CD14-positive monocyte (primary cell): ENCODE measurements at regions not wholly inside any gene's neighbourhood (a gene's known extent, or its start where the extent isn't known, plus 50 kb on each side); places are given as distances from the start of the nearest gene placed in this dataset.

ENCODE experiments used
- DNase-seq, 3 donors: peaks; one replicate each; pipeline ENCODE4 v3.0.0-alpha.2; 2011 to 2022
- H2AFZ ChIP-seq: 2 replicates; pipeline ENCODE4 v1.6.0; 2012; ENCODE audit warnings: mild to moderate bottlenecking, low read depth, low read length, inconsistent platforms; ENCODE audit not compliant: insufficient read depth, poor library complexity, severe bottlenecking
- H3K27ac ChIP-seq, 2 donors: 1 replicate in 1 of 2; 2 replicates in 1 of 2; pipeline ENCODE4 v1.5.1; 2012 to 2013; ENCODE audit warnings: low read length in 2 of 2, control low read depth in 1 of 2, inconsistent platforms in 1 of 2, low read depth in 1 of 2, mild to moderate bottlenecking in 1 of 2
- H3K27me3 ChIP-seq, 2 donors: one replicate each; pipeline versions ENCODE4 v1.6.0 to v1.6.1; 2011 to 2013; ENCODE audit warnings: low read length in 2 of 2; ENCODE audit not compliant: control insufficient read depth in 2 of 2, insufficient read depth in 2 of 2
- H3K36me3 ChIP-seq, 2 donors: replicated peaks in 1 of 2; 1 replicate in 1 of 2; 2 replicates in 1 of 2; pipeline versions ENCODE4 v1.5.1 to v1.6.1; 2012 to 2013; ENCODE audit warnings: low read length in 2 of 2, control low read depth in 1 of 2, inconsistent platforms in 1 of 2, mild to moderate bottlenecking in 1 of 2; ENCODE audit not compliant: insufficient read depth in 2 of 2, control insufficient read depth in 1 of 2
- H3K4me1 ChIP-seq, 2 donors: 1 replicate in 1 of 2; 2 replicates in 1 of 2; pipeline versions ENCODE4 v1.5.1 to v1.6.1; 2012 to 2013; ENCODE audit warnings: low read length in 2 of 2, control low read depth in 1 of 2, inconsistent platforms in 1 of 2, mild to moderate bottlenecking in 1 of 2, moderate library complexity in 1 of 2; ENCODE audit not compliant: insufficient read depth in 2 of 2, control insufficient read depth in 1 of 2
- H3K4me2 ChIP-seq: replicated peaks from 2 replicates; pipeline ENCODE3; 2012; ENCODE audit warnings: low read length, moderate library complexity, mild to moderate bottlenecking; ENCODE audit not compliant: poor library complexity, severe bottlenecking; ENCODE audit errors: extremely low read depth
- H3K4me3 ChIP-seq, 3 experiments: fragments of 200-600 bp in 1 of 3; sonication (generic) in 1 of 3; replicated peaks in 1 of 3; 1 replicate in 2 of 3; 2 replicates in 1 of 3; pipeline ENCODE4 v1.5.1; 2011 to 2013; ENCODE audit warnings: low read length in 3 of 3, mild to moderate bottlenecking in 3 of 3, control low read depth in 2 of 3, low read depth in 2 of 3, inconsistent platforms in 1 of 3, moderate library complexity in 1 of 3
- H3K79me2 ChIP-seq: 2 replicates; pipeline ENCODE4 v1.6.0; 2012; ENCODE audit warnings: mild to moderate bottlenecking, control low read depth, inconsistent platforms, low read length, moderate library complexity; ENCODE audit not compliant: insufficient read depth
- H3K9ac ChIP-seq: 2 replicates; pipeline ENCODE4 v1.6.0; 2017; ENCODE audit warnings: low read length, mild to moderate bottlenecking; ENCODE audit not compliant: insufficient read depth, poor library complexity, severe bottlenecking
- H3K9me3 ChIP-seq, 2 donors: replicated peaks in 1 of 2; 1 replicate in 1 of 2; 2 replicates in 1 of 2; pipeline versions ENCODE4 v1.5.1 to v1.6.1; 2012 to 2013; ENCODE audit warnings: low read length in 2 of 2, control low read depth in 1 of 2; ENCODE audit not compliant: control insufficient read depth in 1 of 2, insufficient read depth in 1 of 2
- H4K20me1 ChIP-seq: 2 replicates; pipeline ENCODE4 v1.6.0; 2012; ENCODE audit warnings: mild to moderate bottlenecking, low read length, control low read depth, moderate library complexity; ENCODE audit not compliant: insufficient read depth
- H3K27ac Mint-ChIP-seq, 7 donors: one replicate each; pipeline ENCODE4 v1.8.0; 2020; ENCODE audit warnings: mild to moderate bottlenecking in 7 of 7, mixed read lengths in 7 of 7, moderate library complexity in 6 of 7, inconsistent platforms in 2 of 7
- H3K27me3 Mint-ChIP-seq, 3 donors: one replicate each; pipeline ENCODE4 v1.8.0; 2021 to 2022; ENCODE audit warnings: low read depth in 3 of 3, mild to moderate bottlenecking in 3 of 3, mixed read lengths in 3 of 3, moderate library complexity in 3 of 3, inconsistent platforms in 1 of 3
- H3K36me3 Mint-ChIP-seq, 2 donors: one replicate each; pipeline ENCODE4 v1.8.0; 2020; ENCODE audit warnings: mixed read lengths in 2 of 2, inconsistent platforms in 1 of 2, mild to moderate bottlenecking in 1 of 2
- H3K4me1 Mint-ChIP-seq: one replicate; pipeline ENCODE4 v1.8.0; 2020; ENCODE audit warnings: mild to moderate bottlenecking, mixed read lengths
- H3K4me3 Mint-ChIP-seq, 2 donors: one replicate each; pipeline ENCODE4 v1.8.0; 2020; ENCODE audit warnings: mild to moderate bottlenecking in 2 of 2, mixed read lengths in 2 of 2, moderate library complexity in 1 of 2
- H3K9me3 Mint-ChIP-seq, 7 donors: one replicate each; pipeline ENCODE4 v1.8.0; 2020 to 2022; ENCODE audit warnings: mixed read lengths in 7 of 7, mild to moderate bottlenecking in 6 of 7, moderate library complexity in 6 of 7, inconsistent platforms in 2 of 7
- WGBS: methylation state at CpG from one replicate; pipeline ENCODE4 v1.1.5; 2013; ENCODE audit warnings: missing lambda C conversion rate; ENCODE audit not compliant: insufficient coverage; 5-methylcytosine and 5-hydroxymethylcytosine counted together
- intact Hi-C, 2 donors: fragments of 100-400 bp; cut with micrococcal nuclease; formaldehyde crosslinking; loops; one replicate each; pipeline versions ENCODE4 v1.15.0 to v1.15.1; 2023
- TF ChIP-seq, protein P1 (sequence below): fragments of 200-600 bp; IDR thresholded peaks from one replicate; pipeline ENCODE4 v1.8.0; 2022; ENCODE audit warnings: antibody characterized with exemption, mild to moderate bottlenecking

DNA sequence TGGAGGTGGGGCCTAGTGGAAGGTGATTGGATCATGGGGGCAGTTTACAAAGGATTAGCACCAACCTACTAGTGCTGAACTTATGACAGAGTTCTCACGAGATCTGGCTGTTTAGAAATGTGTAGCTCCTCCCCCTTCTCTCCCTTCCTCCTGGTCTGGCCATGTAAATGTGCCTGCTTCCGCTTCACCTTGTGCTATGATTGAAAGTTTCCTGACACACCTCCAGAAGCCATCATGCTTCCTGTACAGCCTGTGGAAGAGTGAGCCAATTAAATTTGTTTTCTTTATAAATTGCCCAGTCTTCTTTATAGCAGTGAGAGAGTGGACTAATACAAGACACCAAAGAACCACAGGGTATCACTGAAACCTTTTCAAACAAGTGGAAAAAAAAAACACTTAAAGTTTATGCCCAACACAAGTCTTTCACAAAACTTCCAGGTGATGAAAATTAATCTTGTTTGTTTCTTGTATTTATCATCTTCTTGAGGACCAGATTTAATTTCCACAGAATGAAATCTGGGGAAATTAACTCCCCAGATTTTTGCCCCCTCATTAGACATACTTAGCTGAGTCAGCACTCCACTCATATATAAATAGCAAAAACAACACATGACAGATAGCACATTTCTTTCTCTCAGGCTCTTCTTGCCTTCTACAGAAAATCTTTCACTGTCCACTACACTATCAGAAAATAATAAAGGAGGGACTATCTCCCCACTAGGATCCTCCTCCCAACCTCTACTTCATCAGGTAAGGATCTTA, 847.2 kb downstream of the TUSC7 start:
- no peak overlapping the region for H3K9ac ChIP-seq
- H3K4me2 ChIP-seq = no peak overlapping the region
- H3K4me1 Mint-ChIP-seq = peaks cover 13% of the 10 kb centered on the region
- H3K36me3 Mint-ChIP-seq = no peaks in the 10 kb centered on the region
- no peak overlapping the region for H2AFZ ChIP-seq
- H3K4me3 ChIP-seq = no peak overlapping the region
- no peaks in the 10 kb centered on the region for H3K79me2 ChIP-seq
- H3K27ac ChIP-seq = no peak overlapping the region
- no peaks in the 10 kb centered on the region for H3K9me3 ChIP-seq
- intact Hi-C loops = no loop called here
- H3K27me3 ChIP-seq = no peaks in the 10 kb centered on the region
- H3K4me1 ChIP-seq = peaks cover 3 to 9% of the 10 kb centered on the region in 2 donors
- WGBS = no CpG with 5 or more reads among the region's 2 CpGs
- H3K9me3 Mint-ChIP-seq = peaks cover 0 to 5% (median 3%) of the 10 kb centered on the region in 7 donors
- H4K20me1 ChIP-seq = no peaks in the 10 kb centered on the region
- H3K27ac Mint-ChIP-seq = no peak overlapping the region
- H3K4me3 Mint-ChIP-seq = no peak overlapping the region
- no peak for DNase-seq
- TF ChIP-seq, protein P1, sequence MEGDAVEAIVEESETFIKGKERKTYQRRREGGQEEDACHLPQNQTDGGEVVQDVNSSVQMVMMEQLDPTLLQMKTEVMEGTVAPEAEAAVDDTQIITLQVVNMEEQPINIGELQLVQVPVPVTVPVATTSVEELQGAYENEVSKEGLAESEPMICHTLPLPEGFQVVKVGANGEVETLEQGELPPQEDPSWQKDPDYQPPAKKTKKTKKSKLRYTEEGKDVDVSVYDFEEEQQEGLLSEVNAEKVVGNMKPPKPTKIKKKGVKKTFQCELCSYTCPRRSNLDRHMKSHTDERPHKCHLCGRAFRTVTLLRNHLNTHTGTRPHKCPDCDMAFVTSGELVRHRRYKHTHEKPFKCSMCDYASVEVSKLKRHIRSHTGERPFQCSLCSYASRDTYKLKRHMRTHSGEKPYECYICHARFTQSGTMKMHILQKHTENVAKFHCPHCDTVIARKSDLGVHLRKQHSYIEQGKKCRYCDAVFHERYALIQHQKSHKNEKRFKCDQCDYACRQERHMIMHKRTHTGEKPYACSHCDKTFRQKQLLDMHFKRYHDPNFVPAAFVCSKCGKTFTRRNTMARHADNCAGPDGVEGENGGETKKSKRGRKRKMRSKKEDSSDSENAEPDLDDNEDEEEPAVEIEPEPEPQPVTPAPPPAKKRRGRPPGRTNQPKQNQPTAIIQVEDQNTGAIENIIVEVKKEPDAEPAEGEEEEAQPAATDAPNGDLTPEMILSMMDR = no peak
- peaks cover 0 to 4% (median 2%) of the 10 kb centered on the region in 3 donors for H3K27me3 Mint-ChIP-seq
- no peaks in the 10 kb centered on the region for H3K36me3 ChIP-seq

DNA sequence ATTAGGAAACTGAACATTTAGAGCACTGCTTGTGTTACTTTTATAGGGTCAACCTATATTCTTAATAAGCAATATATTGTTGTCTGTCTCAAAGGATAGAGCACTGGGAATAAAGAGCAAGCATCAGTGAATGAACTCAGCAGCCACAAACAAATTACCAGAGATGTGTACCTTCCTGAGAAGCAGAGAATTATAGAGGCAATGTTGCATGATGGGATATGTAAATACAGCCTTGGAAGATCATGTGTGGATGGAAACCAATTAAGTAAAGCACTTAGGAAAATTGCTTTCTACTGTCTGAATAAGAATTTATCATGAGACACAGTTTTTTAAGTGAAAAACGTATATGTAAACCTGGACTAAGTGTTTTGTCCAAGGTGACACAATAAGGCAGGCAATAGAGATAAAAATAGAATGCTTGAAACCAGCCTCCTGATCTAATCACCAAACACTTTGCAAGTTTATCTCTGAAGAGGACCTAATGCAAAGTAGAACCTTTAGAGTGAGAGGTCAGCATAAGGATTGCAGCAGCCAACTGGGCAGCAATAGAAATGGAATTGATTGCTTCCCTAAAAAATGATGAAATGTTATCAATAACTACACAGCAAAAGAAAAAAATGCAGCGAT, 848.0 kb downstream of the TUSC7 start:
- no peak overlapping the region for H3K27ac Mint-ChIP-seq
- Histone ChIP-seq H3K4me1 (peaks cover 3 to 9% of the 10 kb centered on the region in 2 donors), H3K4me2 (no peak overlapping the region), H3K27me3 (no peaks in the 10 kb centered on the region), H2AFZ (no peak overlapping the region), H3K9ac (no peak overlapping the region), H3K9me3 (no peaks in the 10 kb centered on the region), H3K27ac (no peak overlapping the region), H3K36me3 (no peaks in the 10 kb centered on the region), H3K79me2 (no peaks in the 10 kb centered on the region), H3K4me3 (no peak overlapping the region), H4K20me1 (no peaks in the 10 kb centered on the region)
- H3K27me3 Mint-ChIP-seq = peaks cover 0 to 4% (median 2%) of the 10 kb centered on the region in 3 donors
- H3K4me1 Mint-ChIP-seq = peaks cover 8% of the 10 kb centered on the region
- H3K9me3 Mint-ChIP-seq = peaks cover 0 to 5% (median 3%) of the 10 kb centered on the region in 7 donors
- intact Hi-C loops = no loop called here
- WGBS = 60% methylated on average over 1 of the region's 2 CpGs
- DNase-seq = no peak
- no peak overlapping the region for H3K4me3 Mint-ChIP-seq
- no peaks in the 10 kb centered on the region for H3K36me3 Mint-ChIP-seq
- TF ChIP-seq, protein P1 = no peak
